ENCODE measurements at regions not wholly inside any gene's neighbourhood (a gene's known extent, or its start where the extent isn't known, plus 50 kb on each side); places are given as distances from the start of the nearest gene placed in this dataset.

GRCh38 chr2:107622741-107623310 lies 203.9 kb upstream of the RGPD4 start:
- Histone ChIP-seq H3K27ac (replicated peaks) (no peak overlapping the region), H3K4me3 (replicated peaks; ENCODE audit: insufficient read depth, low read length) (no peak overlapping the region), H3K27me3 (ENCODE audit: insufficient read depth, poor library complexity, severe bottlenecking) (no peaks in the 10 kb centered on the region)
- TF ChIP-seq SPI1 (IDR thresholded peaks at IDR 0.05; ENCODE audit: borderline replicate concordance, low read depth), result no peak
- TF ChIP-seq POLR2AphosphoS5 (IDR thresholded peaks at IDR 0.05; ENCODE audit: low read depth), result no peak
- no peak for TF ChIP-seq CTCF (IDR thresholded peaks at IDR 0.05; ENCODE audit: insufficient read depth, low read length)
- TF ChIP-seq GABPA (IDR thresholded peaks at IDR 0.05; ENCODE audit: low read depth), result no peak
- TF ChIP-seq REST (IDR thresholded peaks at IDR 0.05; ENCODE audit: insufficient replicate concordance, low read depth), result no peak
- no peak for DNase-seq (ENCODE audit: low read depth in 1 of 2, low spot score in 1 of 2)

- Histone ChIP-seq H3K4me3 (replicated peaks; ENCODE audit: insufficient read depth, low read length) (no peak overlapping the region), H3K27me3 (ENCODE audit: insufficient read depth, poor library complexity, severe bottlenecking) (no peaks in the 10 kb centered on the region), H3K27ac (replicated peaks) (no peak overlapping the region)
- no peak for DNase-seq (ENCODE audit: low read depth in 1 of 2, low spot score in 1 of 2)
- TF ChIP-seq POLR2AphosphoS5 (IDR thresholded peaks at IDR 0.05; ENCODE audit: low read depth) (no peak), REST (IDR thresholded peaks at IDR 0.05; ENCODE audit: insufficient replicate concordance, low read depth) (no peak), GABPA (IDR thresholded peaks at IDR 0.05; ENCODE audit: low read depth) (no peak), CTCF (IDR thresholded peaks at IDR 0.05; ENCODE audit: insufficient read depth, low read length) (no peak), SPI1 (IDR thresholded peaks at IDR 0.05; ENCODE audit: borderline replicate concordance, low read depth) (no peak)
Measured at GRCh38 chr2:107625982-107626381, 200.7 kb upstream of the RGPD4 start.

GRCh38 chr2:107627164-107627563 lies 199.5 kb upstream of the RGPD4 start:
- no peak for TF ChIP-seq CTCF (IDR thresholded peaks at IDR 0.05; ENCODE audit: insufficient read depth, low read length)
- TF ChIP-seq SPI1 (IDR thresholded peaks at IDR 0.05; ENCODE audit: borderline replicate concordance, low read depth), result no peak
- Histone ChIP-seq H3K4me3 (replicated peaks; ENCODE audit: insufficient read depth, low read length) (no peak overlapping the region), H3K27ac (replicated peaks) (no peak overlapping the region), H3K27me3 (ENCODE audit: insufficient read depth, poor library complexity, severe bottlenecking) (no peaks in the 10 kb centered on the region)
- no peak for DNase-seq (ENCODE audit: low read depth in 1 of 2, low spot score in 1 of 2)

- no peak for DNase-seq (ENCODE audit: low read depth in 1 of 2, low spot score in 1 of 2)
- H3K27me3 ChIP-seq (ENCODE audit: insufficient read depth, poor library complexity, severe bottlenecking), result no peaks in the 10 kb centered on the region
- TF ChIP-seq CTCF (IDR thresholded peaks at IDR 0.05; ENCODE audit: insufficient read depth, low read length) (no peak), REST (IDR thresholded peaks at IDR 0.05; ENCODE audit: insufficient replicate concordance, low read depth) (no peak), SPI1 (IDR thresholded peaks at IDR 0.05; ENCODE audit: borderline replicate concordance, low read depth) (no peak), POLR2AphosphoS5 (IDR thresholded peaks at IDR 0.05; ENCODE audit: low read depth) (no peak), GABPA (IDR thresholded peaks at IDR 0.05; ENCODE audit: low read depth) (no peak)
- no peak overlapping the region for H3K4me3 ChIP-seq (replicated peaks; ENCODE audit: insufficient read depth, low read length)
- H3K27ac ChIP-seq (replicated peaks), result no peak overlapping the region
Measured at GRCh38 chr2:107627926-107628325, 198.8 kb upstream of the RGPD4 start.

Measured in HL-60 (cell line).